ENCODE measurements at regions not wholly inside any gene's neighbourhood (a gene's known extent, or its start where the extent isn't known, plus 50 kb on each side); places are given as distances from the start of the nearest gene placed in this dataset.

GRCh38 chr1:90640325-90640724, 76.8 kb downstream of the BARHL2 start:
- Histone ChIP-seq H3K4me1 (ENCODE audit: insufficient read depth, low read length) (no peaks in the 10 kb centered on the region), H2AFZ (ENCODE audit: low read length) (no peak overlapping the region), H3K9me3 (ENCODE audit: low read length) (no peaks in the 10 kb centered on the region), H3K4me3 (replicated peaks in 1 of 3; ENCODE audit: insufficient read depth in 1 of 3, low read depth in 2 of 3, low read length in 3 of 3) (no peak overlapping the region), H3K9ac (ENCODE audit: insufficient read depth, low read depth, low read length) (no peak overlapping the region), H4K20me1 (ENCODE audit: insufficient read depth, low read length) (no peaks in the 10 kb centered on the region), H3K79me2 (ENCODE audit: insufficient read depth, low read length) (no peaks in the 10 kb centered on the region), H3K27ac (ENCODE audit: extremely low read length, insufficient read depth, low read length) (no peak overlapping the region), H3K4me2 (ENCODE audit: low read depth, low read length) (no peak overlapping the region), H3K27me3 (ENCODE audit: control insufficient read depth in 1 of 2, insufficient read depth in 2 of 2, low read length in 2 of 2) (no peaks in the 10 kb centered on the region), H3K36me3 (replicated peaks in 1 of 2; ENCODE audit: control insufficient read depth in 1 of 2, insufficient read depth in 2 of 2, low read length in 2 of 2) (no peaks in the 10 kb centered on the region)
- TF ChIP-seq ZNF646 (CRISPR knock-in tag; IDR thresholded peaks at IDR 0.05), result no peak
- TF ChIP-seq ZNF790 (CRISPR knock-in tag; IDR thresholded peaks at IDR 0.05; ENCODE audit: borderline replicate concordance), result no peak
- no peak for TF ChIP-seq ZNF703 (CRISPR knock-in tag; IDR thresholded peaks at IDR 0.05; ENCODE audit: borderline replicate concordance)
- TF ChIP-seq MEIS1 (CRISPR knock-in tag; IDR thresholded peaks at IDR 0.05; ENCODE audit: borderline replicate concordance), result no peak
- TF ChIP-seq ZNF549 (CRISPR knock-in tag; IDR thresholded peaks at IDR 0.05), result no peak
- no peak for TF ChIP-seq NR1H2 (CRISPR knock-in tag; IDR thresholded peaks at IDR 0.05; ENCODE audit: borderline replicate concordance, low read depth)
- no peak for TF ChIP-seq TIGD3 (CRISPR knock-in tag; IDR thresholded peaks at IDR 0.05; ENCODE audit: borderline replicate concordance)
- TF ChIP-seq HNRNPL (IDR thresholded peaks at IDR 0.05; ENCODE audit: low read depth, low read length), result no peak
- TF ChIP-seq CREBL2 (CRISPR knock-in tag; IDR thresholded peaks at IDR 0.05; ENCODE audit: borderline replicate concordance), result no peak
- no peak for TF ChIP-seq PHF5A (CRISPR knock-in tag; IDR thresholded peaks at IDR 0.05; ENCODE audit: low read depth, unreplicated experiment)
- no peak for TF ChIP-seq HOXA9 (CRISPR knock-in tag; IDR thresholded peaks at IDR 0.05; ENCODE audit: borderline replicate concordance)
- TF ChIP-seq MAZ (IDR thresholded peaks at IDR 0.05; ENCODE audit: borderline replicate concordance, low read depth, low read length), result no peak
- TF ChIP-seq MAZ (CRISPR knock-in tag; IDR thresholded peaks at IDR 0.05; ENCODE audit: low read depth), result no peak
- POLR2A ChIA-PET, result no interaction called here
- 41% methylated on average over 4 of the region's 4 CpGs for WGBS (ENCODE audit: low lambda C conversion rate)
- CTCF ChIA-PET (ENCODE audit: low intra/inter-chr PET ratio, low total read pairs), result no interaction called here
- FAIRE-seq, result no peak
- in situ Hi-C loops (cut with HindIII; ENCODE audit: extremely low pct_ligation_motif_present, low pct_unique_long_range_greater_than_20kb) (no loop called here), intact Hi-C loops (cut with micrococcal nuclease; ENCODE audit: unreplicated experiment) (no loop called here)
- DNase-seq (ENCODE audit: low spot score), result no peak
- no TSS peak for BruUV-seq (replicated peaks)
- ATAC-seq, result no peak

Data from HepG2 (cell line).